Cerebellar cortex (tissue), 1 donor: ENCODE measurements at regions not wholly inside any gene's neighbourhood (a gene's known extent, or its start where the extent isn't known, plus 50 kb on each side); places are given as distances from the start of the nearest gene placed in this dataset.
"Not testable (repeated sequence)": the region's sequence is repeated elsewhere in the genome, so short reads cannot be mapped to it uniquely, and the experiment has no call there.

Experiments
- DNase-seq: peaks from one replicate; pipeline ENCODE4 v3.0.0-alpha.2; 2015; ENCODE audit warnings: low spot score

GRCh38 chr2:5148392-5149085, 543.6 kb upstream of the SOX11 start:
- no peak for DNase-seq

GRCh38 chr2:5150871-5151270, 541.3 kb upstream of the SOX11 start:
- no peak for DNase-seq

GRCh38 chr2:5164776-5165525, 527.2 kb upstream of the SOX11 start:
- no peak for DNase-seq

- DNase-seq = no peak
Observed at GRCh38 chr2:5172923-5173322, 519.3 kb upstream of the SOX11 start.

GRCh38 chr2:5173876-5174535, 518.2 kb upstream of the SOX11 start:
- no peak for DNase-seq

- no peak for DNase-seq
Observed at GRCh38 chr2:5175231-5175630, 517.0 kb upstream of the SOX11 start.

- DNase-seq = no peak
Observed at GRCh38 chr2:5176764-5177163, 515.4 kb upstream of the SOX11 start.

GRCh38 chr2:5183031-5183430, 509.2 kb upstream of the SOX11 start:
- no peak for DNase-seq

- no peak for DNase-seq
Observed at GRCh38 chr2:5187283-5187682, 504.9 kb upstream of the SOX11 start.

- DNase-seq = no peak
Observed at GRCh38 chr2:5188636-5189035, 503.5 kb upstream of the SOX11 start.

- DNase-seq = no peak
Observed at GRCh38 chr2:5190023-5190422, 502.2 kb upstream of the SOX11 start.

GRCh38 chr2:5195636-5196035, 496.5 kb upstream of the SOX11 start:
- no peak for DNase-seq

GRCh38 chr2:5203134-5203755, 488.9 kb upstream of the SOX11 start:
- no peak for DNase-seq

- DNase-seq = not testable (repeated sequence)
Observed at GRCh38 chr2:5206742-5207141, 485.4 kb upstream of the SOX11 start.

- no peak for DNase-seq
Observed at GRCh38 chr2:5215989-5216607, 476.1 kb upstream of the SOX11 start.

GRCh38 chr2:5227062-5227699, 465.0 kb upstream of the SOX11 start:
- DNase-seq = no peak

- DNase-seq = no peak
Observed at GRCh38 chr2:5229574-5229973, 462.6 kb upstream of the SOX11 start.

GRCh38 chr2:5230444-5230843, 461.7 kb upstream of the SOX11 start:
- DNase-seq = no peak

- DNase-seq = no peak
Observed at GRCh38 chr2:5230855-5231254, 461.3 kb upstream of the SOX11 start.

GRCh38 chr2:5231287-5231686, 460.9 kb upstream of the SOX11 start:
- no peak for DNase-seq

GRCh38 chr2:5234563-5234962, 457.6 kb upstream of the SOX11 start:
- no peak for DNase-seq

GRCh38 chr2:5235701-5236100, 456.5 kb upstream of the SOX11 start:
- no peak for DNase-seq
